Renal cortical epithelial cell (primary cell): ENCODE measurements at regions not wholly inside any gene's neighbourhood (a gene's known extent, or its start where the extent isn't known, plus 50 kb on each side); places are given as distances from the start of the nearest gene placed in this dataset.
"Not testable (repeated sequence)": the region's sequence is repeated elsewhere in the genome, so short reads cannot be mapped to it uniquely, and the experiment has no call there.

Source experiments
- DNase-seq: peaks from one replicate; pipeline ENCODE4 v3.0.0-alpha.2; 2011; ENCODE audit warnings: low read depth

- DNase-seq = no peak
Measured at GRCh38 chr6:94902974-94903628, 674.2 kb upstream of the MANEA start.

DNA sequence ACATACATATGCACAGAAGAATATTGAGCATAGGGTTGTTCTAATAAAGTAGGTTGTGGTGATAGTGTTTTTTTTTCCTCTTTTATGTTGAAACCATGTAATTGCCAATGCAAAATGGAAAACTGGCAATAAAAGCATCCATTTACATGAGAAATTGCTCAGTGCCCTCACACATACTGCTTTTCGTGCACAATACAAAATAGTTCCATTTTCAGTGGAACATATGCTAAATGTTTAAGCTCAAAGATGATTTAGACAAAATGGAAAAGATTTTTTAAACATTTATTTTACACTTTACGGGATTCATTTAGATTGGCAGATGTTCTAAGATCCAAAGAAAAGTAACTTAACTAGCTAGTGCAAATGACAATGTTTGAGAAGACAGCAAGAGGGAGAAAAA, 678.1 kb upstream of the MANEA start:
- DNase-seq = no peak

DNA sequence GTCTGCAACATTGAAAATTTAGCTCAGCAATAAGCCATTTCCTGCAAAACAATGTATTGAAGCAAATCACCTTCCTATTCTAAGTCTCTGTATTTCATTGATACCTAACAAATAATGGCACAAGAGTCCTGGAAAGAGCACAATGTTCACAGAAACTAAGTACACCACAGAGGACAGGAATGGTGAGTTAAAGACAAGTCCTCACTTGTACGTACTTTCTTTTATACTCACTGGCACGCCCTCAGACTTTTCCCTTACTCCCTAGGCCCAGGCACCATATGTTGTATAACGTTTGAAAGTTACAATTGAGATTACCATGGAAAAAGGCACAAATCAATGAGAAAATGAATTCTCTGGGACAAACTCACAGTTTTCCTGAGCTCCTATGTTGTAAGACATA, 683.0 kb upstream of the MANEA start:
- no peak for DNase-seq

GRCh38 chr6:94893327-94893726, 684.0 kb upstream of the MANEA start:
- no peak for DNase-seq

DNA sequence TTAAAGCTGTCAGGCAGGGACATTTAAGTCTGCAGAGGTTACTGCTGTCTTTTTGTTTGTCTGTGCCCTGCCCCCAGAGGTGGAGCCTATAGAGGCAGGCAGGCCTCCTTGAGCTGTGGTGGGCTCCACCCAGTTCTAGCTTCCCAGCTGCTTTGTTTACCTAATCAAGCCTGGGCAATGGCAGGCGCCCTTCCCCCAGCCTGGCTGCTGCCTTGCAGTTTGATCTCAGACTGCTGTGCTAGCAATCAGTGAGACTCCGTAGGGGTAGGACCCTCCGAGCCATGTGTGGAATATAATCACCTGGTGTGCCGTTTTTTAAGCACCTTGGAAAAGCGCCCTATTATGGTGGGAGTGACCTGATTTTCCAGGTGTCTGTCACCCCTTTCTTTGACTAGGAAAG, 703.5 kb upstream of the MANEA start:
- DNase-seq = not testable (repeated sequence)

- DNase-seq = no peak
Measured at GRCh38 chr6:94862112-94862511, 715.2 kb upstream of the MANEA start.

- no peak for DNase-seq
Measured at GRCh38 chr6:94859924-94860323, 717.4 kb upstream of the MANEA start.

DNA sequence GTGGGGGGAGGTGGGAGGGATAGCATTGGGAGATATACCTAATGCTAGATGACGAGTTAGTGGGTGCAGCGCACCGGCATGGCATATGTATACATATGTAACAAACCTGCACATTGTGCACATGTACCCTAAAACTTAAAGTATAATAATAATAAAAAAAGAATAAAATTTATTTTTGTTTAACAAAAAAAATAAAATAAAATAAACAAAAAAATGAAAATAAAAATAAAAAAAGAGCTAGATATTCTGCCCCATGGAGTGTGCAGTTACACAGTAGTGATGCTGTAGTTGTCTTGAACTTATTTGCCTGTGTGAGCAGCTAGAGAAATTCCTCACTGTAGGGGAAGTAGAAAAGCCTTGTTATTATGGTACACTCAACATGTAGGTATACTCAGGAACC, 720.3 kb upstream of the MANEA start:
- DNase-seq = not testable (repeated sequence)

DNA sequence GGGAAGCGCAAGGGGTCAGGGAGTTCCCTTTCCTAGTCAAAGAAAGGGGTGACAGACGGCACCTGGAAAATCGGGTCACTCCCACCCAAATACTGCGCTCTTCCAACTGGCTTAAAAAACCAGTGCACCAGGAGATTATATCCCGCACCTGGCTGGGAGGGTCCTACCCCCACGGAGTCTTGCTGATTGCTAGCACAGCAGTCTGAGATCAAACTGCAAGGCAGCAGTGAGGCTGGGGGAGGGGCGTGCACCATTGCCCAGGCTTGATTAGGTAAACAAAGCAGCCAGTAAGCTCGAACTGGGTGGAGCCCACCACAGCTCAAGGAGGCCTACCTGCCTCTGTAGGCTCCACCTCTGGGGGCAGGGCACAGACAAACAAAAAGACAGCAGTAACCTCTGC, 726.0 kb upstream of the MANEA start:
- DNase-seq = not testable (repeated sequence)

DNA sequence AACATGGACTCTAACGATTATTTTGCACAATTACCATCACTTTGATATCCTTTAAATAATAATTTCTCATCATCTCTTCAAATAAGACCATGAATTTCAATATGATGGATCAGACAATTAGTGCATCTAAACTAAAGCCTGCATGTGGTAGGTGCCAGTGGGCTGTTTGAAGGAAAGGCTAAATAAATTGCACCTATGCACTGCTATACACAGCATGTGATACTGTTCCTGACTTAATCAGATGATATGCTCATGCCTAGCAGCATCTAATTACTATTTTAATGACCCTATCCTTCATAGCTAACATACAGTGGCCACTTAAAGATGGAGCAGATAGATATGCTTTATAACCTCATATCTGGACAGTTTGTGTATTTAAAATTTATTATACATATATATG, 731.6 kb upstream of the MANEA start:
- DNase-seq = no peak

- DNase-seq = no peak
Measured at GRCh38 chr6:94835264-94835663, 742.1 kb upstream of the MANEA start.

DNA sequence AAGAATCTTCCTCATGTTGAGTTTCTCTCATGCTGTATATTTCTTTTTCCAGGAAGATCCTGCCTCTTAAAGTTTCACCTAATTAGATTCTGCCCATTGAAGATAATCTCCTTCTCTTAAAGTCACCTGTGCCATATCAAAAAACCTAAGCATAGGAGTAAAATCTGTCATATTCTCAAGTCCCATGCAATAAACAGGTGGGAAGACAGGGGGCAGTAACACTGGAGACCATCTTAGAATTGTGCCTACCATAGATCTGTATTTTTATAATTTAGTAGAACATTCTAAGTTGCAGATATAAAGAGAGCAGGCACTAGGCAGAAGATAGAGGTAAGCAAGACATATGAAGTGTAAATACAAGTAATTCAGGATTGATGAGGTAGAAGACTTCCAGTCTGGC, 763.5 kb upstream of the MANEA start:
- no peak for DNase-seq

- DNase-seq = no peak
Measured at GRCh38 chr6:94801344-94801743, 776.0 kb upstream of the MANEA start.

DNA sequence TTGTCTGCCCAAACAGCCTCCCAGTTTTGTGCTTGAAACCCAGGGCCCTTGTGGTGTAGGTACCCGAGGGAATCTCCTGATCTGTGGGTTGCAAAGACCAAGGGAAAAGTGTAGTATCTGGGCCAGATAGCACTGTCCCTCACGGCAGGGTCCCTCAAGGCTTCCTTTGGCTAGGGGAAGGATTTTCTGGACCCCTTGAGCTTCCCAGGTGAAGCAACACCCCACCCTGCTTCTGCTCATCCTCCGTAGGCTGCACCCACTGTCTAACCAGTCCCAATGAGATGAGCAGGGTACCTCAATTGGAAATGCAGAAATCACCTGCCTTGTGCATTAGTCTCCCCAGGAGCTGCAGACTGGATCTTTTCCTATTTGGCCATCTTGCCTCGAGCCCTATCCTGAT, 791.8 kb upstream of the MANEA start:
- no peak for DNase-seq

- DNase-seq = not testable (repeated sequence)
Measured at GRCh38 chr6:94785081-94785480, 792.3 kb upstream of the MANEA start.

GRCh38 chr6:94769197-94769596, 808.1 kb upstream of the MANEA start:
- DNase-seq = no peak

DNA sequence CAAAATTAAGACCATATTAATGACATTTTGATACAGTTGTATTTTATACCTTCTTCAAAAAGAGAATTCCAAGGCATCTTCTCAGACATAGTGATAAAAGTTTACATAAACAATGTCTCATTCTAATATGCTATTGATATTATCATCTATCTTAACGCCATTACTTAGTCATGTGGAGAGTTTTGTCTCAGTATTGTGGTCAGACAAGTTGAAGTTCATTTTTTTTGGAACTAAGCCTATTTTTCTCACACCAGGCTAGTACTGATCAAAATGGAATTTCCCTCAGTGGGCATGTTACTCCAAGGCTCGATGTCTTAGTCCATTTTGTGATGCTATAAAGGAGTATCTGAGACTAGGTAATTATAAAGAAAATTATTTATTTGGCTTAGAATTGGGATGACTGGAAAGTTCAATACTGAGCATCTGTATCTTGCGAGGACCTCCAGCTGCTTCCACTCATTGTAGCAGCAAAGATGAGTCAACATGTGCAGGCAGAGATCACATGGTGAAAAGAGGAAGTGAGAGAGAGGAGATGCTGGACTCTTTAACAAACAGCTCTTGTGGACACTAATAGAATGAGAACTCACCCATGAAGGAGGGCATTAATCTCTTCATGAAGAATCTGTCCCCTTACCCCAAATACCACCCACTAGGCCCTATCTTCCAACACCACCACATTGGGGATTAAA, 825.5 kb upstream of the MANEA start:
- no peak for DNase-seq

DNA sequence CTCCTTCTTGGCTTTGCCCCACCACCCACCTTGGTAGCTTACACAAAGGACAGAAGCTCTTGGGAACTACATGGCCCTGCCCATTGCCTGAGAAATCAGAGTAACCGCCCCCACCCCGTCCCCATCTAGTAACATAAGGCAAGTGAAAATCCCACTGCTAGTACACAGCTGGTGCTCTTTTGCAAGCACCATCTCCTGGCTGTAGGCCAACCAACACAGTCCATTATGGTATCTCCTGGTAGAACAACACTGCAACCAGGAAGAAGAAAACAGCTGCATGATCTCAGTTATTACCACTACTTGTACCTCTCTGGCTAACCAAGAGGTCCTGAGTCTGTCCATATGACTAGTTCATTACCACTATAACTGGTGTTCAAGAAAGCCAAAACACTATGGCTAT, 841.1 kb upstream of the MANEA start:
- no peak for DNase-seq

- no peak for DNase-seq
Measured at GRCh38 chr6:94735270-94735669, 842.1 kb upstream of the MANEA start.

DNA sequence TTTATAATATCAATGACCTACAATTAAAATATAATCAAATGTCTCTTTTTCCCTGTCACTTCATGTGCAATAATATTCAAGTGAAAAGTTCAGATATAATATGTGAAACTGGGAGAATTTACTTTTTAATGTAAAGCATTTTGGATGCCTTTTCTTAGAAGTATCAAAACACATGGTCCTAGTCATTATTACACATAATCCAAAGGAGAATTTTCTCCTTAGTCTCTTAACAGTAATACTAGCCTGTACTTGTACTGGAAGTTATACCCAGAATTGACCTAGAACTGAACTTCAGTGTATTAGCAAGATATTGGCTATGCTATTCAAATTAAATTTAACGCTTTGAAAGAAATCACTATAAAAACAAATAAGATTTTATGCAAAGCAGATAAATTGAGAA, 842.6 kb upstream of the MANEA start:
- no peak for DNase-seq

- no peak for DNase-seq
Measured at GRCh38 chr6:94733066-94733465, 844.3 kb upstream of the MANEA start.

GRCh38 chr6:94727710-94728109, 849.6 kb upstream of the MANEA start:
- no peak for DNase-seq

DNA sequence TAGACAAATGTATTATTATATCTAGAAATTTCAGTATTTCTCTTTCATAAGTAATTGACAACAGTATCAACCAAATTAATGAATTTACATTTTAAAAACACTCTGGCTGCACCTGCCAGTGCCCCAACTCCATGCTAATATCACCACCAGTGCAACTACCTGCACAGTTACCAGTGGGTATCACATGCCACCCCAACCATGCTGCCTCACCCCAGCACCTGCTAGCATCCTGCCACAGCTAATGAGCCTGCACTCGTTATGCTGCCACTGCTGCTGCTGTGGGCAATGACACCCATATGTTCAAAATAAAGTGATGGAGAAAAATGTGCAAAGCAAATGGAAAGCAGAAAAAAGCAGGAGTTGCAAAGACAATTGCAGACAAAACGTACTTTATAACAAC, 855.9 kb upstream of the MANEA start:
- DNase-seq = no peak

DNA sequence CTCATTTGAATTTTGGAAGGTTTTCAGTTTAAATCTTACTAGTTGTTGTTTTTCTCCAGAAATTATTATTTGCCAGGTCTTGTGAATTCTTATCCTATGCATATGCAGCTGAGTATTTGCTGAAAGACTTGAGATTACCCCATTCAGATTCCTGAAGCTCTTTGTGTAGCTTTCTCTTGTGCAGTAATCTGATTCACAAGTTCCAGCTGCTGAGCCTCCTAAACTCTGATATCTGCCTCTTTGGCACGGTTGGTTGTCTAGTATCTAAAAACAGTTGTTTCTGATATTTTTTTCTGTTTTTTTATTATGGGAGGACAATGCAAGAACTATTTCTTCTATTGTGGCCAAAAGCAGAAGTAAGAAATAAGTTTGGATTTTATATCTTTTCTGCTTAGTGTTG, 863.9 kb upstream of the MANEA start:
- no peak for DNase-seq
